PC-3 (cell line): ENCODE measurements at regions not wholly inside any gene's neighbourhood (a gene's known extent, or its start where the extent isn't known, plus 50 kb on each side); places are given as distances from the start of the nearest gene placed in this dataset.

Source experiments
- ATAC-seq: fragments of 200-7000 bp; cut with Tn5 transposase; 2 replicates; pipeline ENCODE4 v1.9.1; 2020; ENCODE audit warnings: mild to moderate bottlenecking, moderate library complexity
- BruUV-seq: library from RNA; stranded (reverse); fragments of 400-500 nt; replicated peaks from 2 replicates; lab custom pipeline; 2021; lab: Mats Ljungman, UMichigan
- CTCF ChIA-PET: fragments of 300-600 bp; sonication (Branson Sonifier 250); formaldehyde crosslinking; loops from one replicate; lab custom pipeline; 2022; ENCODE audit warnings: antibody characterized with exemption; lab: Charles Lee
- POLR2A ChIA-PET: fragments of 300-600 bp; sonication (Branson Sonifier 250); formaldehyde crosslinking; loops from one replicate; lab custom pipeline; 2022; ENCODE audit warnings: antibody characterized with exemption; ENCODE audit not compliant: unreplicated experiment; lab: Charles Lee
- DNase-seq: peaks from one replicate; pipeline ENCODE4 v3.0.0-alpha.2; 2015
- H2AFZ ChIP-seq: fragments of 300-600 bp; sonication (generic); 2 replicates; pipeline ENCODE4 v1.6.0; 2016; ENCODE audit warnings: antibody characterized with exemption, low read length
- H3F3A ChIP-seq: fragments of 300-600 bp; sonication (generic); one replicate; pipeline ENCODE4 v1.6.0; 2017; ENCODE audit warnings: antibody characterized with exemption, low read length, control low read depth, mild to moderate bottlenecking; ENCODE audit not compliant: unreplicated experiment
- H3K27ac ChIP-seq: fragments of 300-600 bp; sonication (generic); 2 replicates; pipeline ENCODE4 v1.5.1; 2016; ENCODE audit warnings: mild to moderate bottlenecking, low read length
- H3K27me3 ChIP-seq: fragments of 300-600 bp; sonication (generic); 2 replicates; pipeline ENCODE4 v1.6.1; 2016; ENCODE audit warnings: low read length, mixed read lengths
- H3K36me3 ChIP-seq: fragments of 300-600 bp; sonication (generic); 2 replicates; pipeline ENCODE4 v1.6.1; 2016; ENCODE audit warnings: low read depth, mixed run types, low read length, mixed read lengths
- H3K4me1 ChIP-seq: fragments of 300-600 bp; sonication (generic); 2 replicates; pipeline ENCODE4 v1.5.1; 2016; ENCODE audit warnings: low read length; ENCODE audit not compliant: insufficient read depth
- H3K4me2 ChIP-seq: fragments of 300-600 bp; sonication (generic); 2 replicates; pipeline ENCODE4 v1.6.0; 2016; ENCODE audit warnings: low read length
- H3K4me3 ChIP-seq: fragments of 300-600 bp; sonication (generic); 2 replicates; pipeline ENCODE4 v1.5.1; 2016; ENCODE audit warnings: mild to moderate bottlenecking, low read length, mixed read lengths
- H3K79me2 ChIP-seq: fragments of 300-600 bp; sonication (generic); 2 replicates; pipeline ENCODE4 v1.6.1; 2017; ENCODE audit warnings: low read length, mixed read lengths
- H3K9ac ChIP-seq: fragments of 300-600 bp; sonication (generic); 2 replicates; pipeline ENCODE4 v1.6.0; 2016; ENCODE audit warnings: mild to moderate bottlenecking, low read length
- H3K9me2 ChIP-seq: fragments of 300-600 bp; sonication (generic); replicated peaks from 2 replicates; pipeline ENCODE4 v1.6.1; 2016; ENCODE audit warnings: mixed run types, low read length, mixed read lengths
- H3K9me3 ChIP-seq: fragments of 300-600 bp; sonication (generic); 2 replicates; pipeline ENCODE4 v1.6.1; 2016; ENCODE audit warnings: low read length, mixed read lengths
- H4K20me1 ChIP-seq: fragments of 300-600 bp; sonication (generic); 2 replicates; pipeline ENCODE4 v1.6.1; 2016; ENCODE audit warnings: low read length, mixed read lengths
- EZH2 ChIP-seq: fragments of 300-600 bp; sonication (generic); IDR thresholded peaks from one replicate; pipeline ENCODE4 v1.6.1; 2017; ENCODE audit warnings: antibody characterized with exemption, mild to moderate bottlenecking, low read length; ENCODE audit not compliant: unreplicated experiment
- EZH2phosphoT487 ChIP-seq: fragments of 300-600 bp; sonication (generic); IDR thresholded peaks from 2 replicates; pipeline ENCODE4 v1.6.1; 2018; ENCODE audit warnings: mild to moderate bottlenecking, antibody characterized with exemption, low read length, borderline replicate concordance
- intact Hi-C: fragments of 100-400 bp; cut with micrococcal nuclease; formaldehyde crosslinking; loops from 2 replicates; pipeline ENCODE4 v1.9.0; 2023
- TF ChIP-seq, protein P1 (sequence below): fragments of 300-600 bp; sonication (generic); conservative IDR thresholded peaks from 2 replicates; pipeline ENCODE4 v1.5.1; 2017; ENCODE audit warnings: antibody characterized with exemption, low read depth, mild to moderate bottlenecking, low read length

DNA sequence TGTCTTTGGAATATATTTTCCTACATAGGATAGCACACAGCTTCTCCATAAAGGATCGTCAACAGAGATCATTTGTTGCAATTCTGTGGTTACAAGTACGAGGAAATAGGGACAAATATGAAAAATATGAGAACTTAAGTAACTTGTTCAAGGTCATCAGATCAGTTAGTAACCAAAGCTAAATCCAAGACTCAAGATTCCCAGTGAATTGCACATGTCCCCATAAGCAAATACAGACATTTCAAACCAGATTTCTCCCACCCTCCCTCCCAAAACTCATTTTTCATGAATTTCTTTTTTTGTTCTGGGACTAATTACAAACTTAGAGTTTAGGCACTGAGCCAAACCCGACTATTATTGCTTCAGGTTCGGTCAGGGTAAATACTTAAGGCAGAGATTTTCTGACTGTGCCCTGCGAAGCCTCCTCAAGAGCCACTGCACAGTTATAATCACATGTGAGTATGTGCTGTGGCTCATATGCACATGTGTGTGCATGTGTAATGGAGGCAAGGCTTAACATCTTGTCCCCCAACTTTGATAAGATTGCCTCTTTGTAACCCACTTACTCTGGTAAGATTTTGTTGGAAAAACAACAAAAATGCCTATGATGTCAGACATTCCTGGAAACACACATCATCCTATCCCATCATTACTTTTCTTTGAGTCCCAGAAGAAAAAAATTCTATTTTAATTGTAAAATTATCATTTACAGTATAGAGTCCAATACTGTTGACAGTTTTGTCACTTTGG is 216.2 kb downstream of the CD83 start:
- Histone ChIP-seq H3K4me1 (no peaks in the 10 kb centered on the region), H3F3A (no peaks in the 10 kb centered on the region), H3K27me3 (no peaks in the 10 kb centered on the region), H3K4me2 (no peak overlapping the region), H3K4me3 (no peak overlapping the region), H3K27ac (no peak overlapping the region), H2AFZ (no peak overlapping the region), H3K9ac (no peak overlapping the region), H4K20me1 (no peaks in the 10 kb centered on the region), H3K9me2 (no peaks in the 10 kb centered on the region), H3K79me2 (no peaks in the 10 kb centered on the region), H3K9me3 (no peaks in the 10 kb centered on the region), H3K36me3 (no peaks in the 10 kb centered on the region)
- intact Hi-C loops: no loop called here
- TF ChIP-seq, protein P1, sequence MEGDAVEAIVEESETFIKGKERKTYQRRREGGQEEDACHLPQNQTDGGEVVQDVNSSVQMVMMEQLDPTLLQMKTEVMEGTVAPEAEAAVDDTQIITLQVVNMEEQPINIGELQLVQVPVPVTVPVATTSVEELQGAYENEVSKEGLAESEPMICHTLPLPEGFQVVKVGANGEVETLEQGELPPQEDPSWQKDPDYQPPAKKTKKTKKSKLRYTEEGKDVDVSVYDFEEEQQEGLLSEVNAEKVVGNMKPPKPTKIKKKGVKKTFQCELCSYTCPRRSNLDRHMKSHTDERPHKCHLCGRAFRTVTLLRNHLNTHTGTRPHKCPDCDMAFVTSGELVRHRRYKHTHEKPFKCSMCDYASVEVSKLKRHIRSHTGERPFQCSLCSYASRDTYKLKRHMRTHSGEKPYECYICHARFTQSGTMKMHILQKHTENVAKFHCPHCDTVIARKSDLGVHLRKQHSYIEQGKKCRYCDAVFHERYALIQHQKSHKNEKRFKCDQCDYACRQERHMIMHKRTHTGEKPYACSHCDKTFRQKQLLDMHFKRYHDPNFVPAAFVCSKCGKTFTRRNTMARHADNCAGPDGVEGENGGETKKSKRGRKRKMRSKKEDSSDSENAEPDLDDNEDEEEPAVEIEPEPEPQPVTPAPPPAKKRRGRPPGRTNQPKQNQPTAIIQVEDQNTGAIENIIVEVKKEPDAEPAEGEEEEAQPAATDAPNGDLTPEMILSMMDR: no peak
- TF ChIP-seq EZH2 (no peak), EZH2phosphoT487 (no peak)
- ATAC-seq: no peak
- POLR2A ChIA-PET: no interaction called here
- CTCF ChIA-PET: no interaction called here
- no TSS peak for BruUV-seq
- no peak for DNase-seq

DNA sequence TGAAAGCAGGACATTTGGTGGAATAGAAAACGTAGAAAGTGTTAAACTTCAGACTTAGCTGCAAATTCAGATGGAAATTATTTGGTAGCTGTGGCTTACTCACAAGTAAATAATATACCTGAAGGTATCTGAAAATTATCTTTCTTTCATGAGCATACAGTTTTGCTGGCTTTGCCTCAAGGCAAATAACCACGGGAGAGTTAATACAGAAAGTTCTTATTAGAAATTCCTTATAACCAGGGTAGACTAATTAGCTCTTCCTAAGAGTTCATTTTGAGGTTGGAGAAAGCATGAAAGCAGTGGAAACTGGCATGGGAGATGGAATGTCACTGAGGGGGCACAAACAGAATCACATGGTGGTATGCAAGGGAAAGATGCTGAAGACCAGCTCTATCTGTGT is 217.5 kb downstream of the CD83 start:
- no peak overlapping the region for H3K27ac ChIP-seq
- no peaks in the 10 kb centered on the region for H4K20me1 ChIP-seq
- TF ChIP-seq EZH2 (no peak), EZH2phosphoT487 (no peak)
- TF ChIP-seq, protein P1: no peak
- no peak for DNase-seq
- no peaks in the 10 kb centered on the region for H3K79me2 ChIP-seq
- no peaks in the 10 kb centered on the region for H3K36me3 ChIP-seq
- no peak overlapping the region for H3K9ac ChIP-seq
- intact Hi-C loops: no loop called here
- no peak overlapping the region for H3K4me2 ChIP-seq
- CTCF ChIA-PET: no interaction called here
- H3K9me2 ChIP-seq: no peaks in the 10 kb centered on the region
- H3K4me3 ChIP-seq: no peak overlapping the region
- H3K9me3 ChIP-seq: no peaks in the 10 kb centered on the region
- H3K27me3 ChIP-seq: no peaks in the 10 kb centered on the region
- no TSS peak for BruUV-seq
- no peak for ATAC-seq
- POLR2A ChIA-PET: no interaction called here
- no peaks in the 10 kb centered on the region for H3F3A ChIP-seq
- no peak overlapping the region for H2AFZ ChIP-seq
- no peaks in the 10 kb centered on the region for H3K4me1 ChIP-seq

DNA sequence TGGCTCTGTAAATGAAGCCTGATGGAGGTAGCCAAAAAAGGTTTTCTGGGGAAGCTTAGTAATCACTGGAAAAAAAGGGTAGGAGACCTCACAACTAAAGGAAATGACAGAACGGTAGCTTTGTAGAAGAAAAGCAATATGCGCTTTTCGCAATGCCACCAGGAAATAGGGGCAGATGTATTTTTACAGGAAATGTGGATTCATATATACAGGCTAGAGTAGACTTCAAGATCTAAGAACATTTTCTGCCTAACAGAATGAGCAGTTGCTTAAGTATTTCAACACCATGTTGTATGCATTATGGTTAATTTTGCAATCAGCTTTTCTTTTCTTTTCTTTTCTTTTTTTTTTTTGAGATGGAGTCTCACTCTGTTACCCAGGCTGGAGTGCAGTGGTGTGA is 219.6 kb downstream of the CD83 start:
- no peak overlapping the region for H3K4me3 ChIP-seq
- no TSS peak for BruUV-seq
- H3K27ac ChIP-seq: no peak overlapping the region
- H4K20me1 ChIP-seq: no peaks in the 10 kb centered on the region
- H3K4me2 ChIP-seq: no peak overlapping the region
- ChIA-PET POLR2A (no interaction called here), CTCF (no interaction called here)
- no peak overlapping the region for H3K9ac ChIP-seq
- intact Hi-C loops: no loop called here
- no peaks in the 10 kb centered on the region for H3K79me2 ChIP-seq
- no peaks in the 10 kb centered on the region for H3K4me1 ChIP-seq
- TF ChIP-seq, protein P1: no peak
- TF ChIP-seq EZH2 (no peak), EZH2phosphoT487 (no peak)
- ATAC-seq (no peak), DNase-seq (no peak)
- H3K36me3 ChIP-seq: no peaks in the 10 kb centered on the region
- H3K9me3 ChIP-seq: no peaks in the 10 kb centered on the region
- H3K9me2 ChIP-seq: no peaks in the 10 kb centered on the region
- no peaks in the 10 kb centered on the region for H3F3A ChIP-seq
- no peak overlapping the region for H2AFZ ChIP-seq
- no peaks in the 10 kb centered on the region for H3K27me3 ChIP-seq
